ENCODE measurements at regions not wholly inside any gene's neighbourhood (a gene's known extent, or its start where the extent isn't known, plus 50 kb on each side); places are given as distances from the start of the nearest gene placed in this dataset.

DNA sequence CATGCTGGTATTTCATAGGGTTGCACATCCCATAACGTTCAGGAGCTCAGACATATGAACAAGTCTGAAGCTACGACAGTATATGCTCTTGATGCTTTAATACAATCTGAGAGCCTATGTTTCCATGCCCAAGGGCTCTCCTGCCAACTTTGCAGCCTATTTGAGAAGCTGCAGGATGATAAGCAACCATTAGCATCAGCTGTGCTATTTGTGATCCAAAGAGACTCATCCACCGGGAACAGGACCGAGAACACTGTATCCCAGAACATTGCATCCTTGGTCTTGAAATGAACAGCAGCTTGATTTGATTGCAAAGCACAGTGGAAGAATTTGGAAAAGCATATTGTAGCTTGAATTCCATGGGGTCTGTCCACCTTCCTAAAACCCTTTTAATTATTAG is 156.2 kb upstream of the PTER start:
- H3K4ac ChIP-seq (ENCODE audit: low read depth, low read length): no peak overlapping the region
- no TSS peak for BruUV-seq (replicated peaks)
- H2BK5ac ChIP-seq (ENCODE audit: low read depth, low read length, poor library complexity, severe bottlenecking): no peak overlapping the region
- no peak overlapping the region for H3K9ac ChIP-seq (ENCODE audit: low read depth, low read length)
- no peaks in the 10 kb centered on the region for H4K20me1 ChIP-seq (ENCODE audit: insufficient read depth, low read length)
- no peak overlapping the region for H2BK20ac ChIP-seq (ENCODE audit: low read depth, low read length)
- no peak overlapping the region for H3K56ac ChIP-seq (ENCODE audit: extremely low read depth, insufficient read depth, low read length)
- no peaks in the 10 kb centered on the region for H3K9me1 ChIP-seq (ENCODE audit: insufficient read depth, low read length)
- dilution Hi-C loops (cut with HindIII; ENCODE audit: low sequenced_read_pairs, unreplicated experiment): no loop called here
- ChIA-PET POLR2A (ENCODE audit: unreplicated experiment) (no interaction called here), CTCF (no interaction called here)
- intact Hi-C loops (cut with micrococcal nuclease): no loop called here
- TF ChIP-seq, protein P1, sequence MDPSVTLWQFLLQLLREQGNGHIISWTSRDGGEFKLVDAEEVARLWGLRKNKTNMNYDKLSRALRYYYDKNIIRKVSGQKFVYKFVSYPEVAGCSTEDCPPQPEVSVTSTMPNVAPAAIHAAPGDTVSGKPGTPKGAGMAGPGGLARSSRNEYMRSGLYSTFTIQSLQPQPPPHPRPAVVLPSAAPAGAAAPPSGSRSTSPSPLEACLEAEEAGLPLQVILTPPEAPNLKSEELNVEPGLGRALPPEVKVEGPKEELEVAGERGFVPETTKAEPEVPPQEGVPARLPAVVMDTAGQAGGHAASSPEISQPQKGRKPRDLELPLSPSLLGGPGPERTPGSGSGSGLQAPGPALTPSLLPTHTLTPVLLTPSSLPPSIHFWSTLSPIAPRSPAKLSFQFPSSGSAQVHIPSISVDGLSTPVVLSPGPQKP (IDR thresholded peaks at IDR 0.05; ENCODE audit: borderline replicate concordance, low read depth, low read length): no peak
- TF ChIP-seq BHLHE40 (IDR thresholded peaks at IDR 0.05; ENCODE audit: low read depth, low read length) (no peak), POLR2A (IDR thresholded peaks at IDR 0.05; ENCODE audit: low read depth, low read length) (no peak), RFX5 (IDR thresholded peaks at IDR 0.05; ENCODE audit: low read depth, low read length) (no peak), SMC3 (IDR thresholded peaks at IDR 0.05; ENCODE audit: low read depth, low read length) (no peak), RCOR1 (IDR thresholded peaks at IDR 0.05; ENCODE audit: insufficient replicate concordance, low read length) (no peak), CEBPB (IDR thresholded peaks at IDR 0.05; ENCODE audit: low read depth, low read length) (no peak)
- H3K27ac ChIP-seq (ENCODE audit: insufficient read depth, low read length): no peak overlapping the region
- no peak overlapping the region for H3K18ac ChIP-seq (ENCODE audit: low read depth, low read length)
- no peak overlapping the region for H4K8ac ChIP-seq (ENCODE audit: low read depth in 2 of 2, low read length in 2 of 2)
- 50% methylated on average over 1 of the region's 4 CpGs; no CpG with 5 or more reads in 1 of the 2 experiments for WGBS, 2 experiments (ENCODE audit: extremely low coverage in 2 of 2, insufficient read length in 1 of 2)
- DNase-seq (no peak), ATAC-seq (ENCODE audit: low read depth) (no peak)
- H3K4me3 ChIP-seq (ENCODE audit: insufficient read depth, low read depth, low read length): no peak overlapping the region
- H4K5ac ChIP-seq (ENCODE audit: low read depth, low read length): no peak overlapping the region
- no peak overlapping the region for H2BK15ac ChIP-seq (ENCODE audit: low read depth, low read length)
- no peak overlapping the region for H2BK120ac ChIP-seq (ENCODE audit: low read depth, low read length)
- H3K36me3 ChIP-seq (ENCODE audit: control insufficient read depth, insufficient read depth, low read length): no peaks in the 10 kb centered on the region
- H3K4me2 ChIP-seq (ENCODE audit: low read depth, low read length): no peak overlapping the region
- H3K9me3 ChIP-seq (ENCODE audit: control insufficient read depth, insufficient read depth, low read length): peaks cover 26% of the 10 kb centered on the region
- no peaks in the 10 kb centered on the region for H3K79me1 ChIP-seq (ENCODE audit: low read depth in 1 of 2, low read length in 2 of 2)
- in situ Hi-C loops (cut with MboI; ENCODE audit: low sequenced_read_pairs): no loop called here
- no peak overlapping the region for H2AK9ac ChIP-seq (replicated peaks; ENCODE audit: low read depth, low read length, poor library complexity)
- no peak overlapping the region for H2AK5ac ChIP-seq (ENCODE audit: low read depth, low read length)
- H3K4me1 ChIP-seq (ENCODE audit: control insufficient read depth, insufficient read depth, low read length): no peaks in the 10 kb centered on the region
- H2AFZ ChIP-seq (replicated peaks; ENCODE audit: low read length, poor library complexity): no peak overlapping the region
- H4K91ac ChIP-seq (ENCODE audit: insufficient read depth, low read depth, low read length): no peak overlapping the region
- no peak overlapping the region for H3K23ac ChIP-seq (ENCODE audit: low read depth, low read length)
- H3K27me3 ChIP-seq (ENCODE audit: control insufficient read depth, insufficient read depth, low read length): no peaks in the 10 kb centered on the region
- no peak overlapping the region for H3K14ac ChIP-seq (replicated peaks; ENCODE audit: low read depth, low read length)

Data from IMR-90 (cell line).